ENCODE measurements at regions not wholly inside any gene's neighbourhood (a gene's known extent, or its start where the extent isn't known, plus 50 kb on each side); places are given as distances from the start of the nearest gene placed in this dataset.

DNA sequence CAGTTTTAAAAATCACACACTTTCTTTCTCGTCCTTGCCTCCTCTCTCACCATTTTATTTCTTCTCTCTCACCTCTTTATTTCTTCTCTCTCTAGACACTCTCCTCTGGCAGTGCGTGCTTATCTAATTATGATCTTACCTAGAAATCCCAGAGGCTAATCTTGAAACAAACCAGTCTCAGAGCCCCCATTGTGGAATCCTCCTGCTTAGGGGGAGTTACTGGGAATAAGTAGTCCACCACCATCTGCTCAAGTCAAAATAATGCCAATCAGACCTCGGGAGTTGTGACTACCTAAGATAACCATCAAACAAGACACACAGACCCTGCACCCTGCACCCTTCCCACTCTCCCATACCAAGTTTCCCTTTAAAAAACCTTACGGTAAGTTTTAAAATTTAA, 256.9 kb downstream of the POM121L12 start:
- no peak overlapping the region for H3K9ac ChIP-seq
- no peak overlapping the region for H3K4me3 ChIP-seq
- H3K27me3 ChIP-seq, result no peaks in the 10 kb centered on the region
- no peaks in the 10 kb centered on the region for H4K20me1 ChIP-seq
- H3K36me3 ChIP-seq, result no peaks in the 10 kb centered on the region
- H3K4me2 ChIP-seq, result no peak overlapping the region
- TF ChIP-seq Cebpa-rat (IDR thresholded peaks at IDR 0.05), result no peak
- H3K9me3 ChIP-seq (replicated peaks in 1 of 11), result no peaks in the 10 kb centered on the region; a peak in 1 of 22 replicates
- H3K4me1 ChIP-seq, result no peaks in the 10 kb centered on the region
- no peak overlapping the region for H3K27ac ChIP-seq

GRCh38 chr7:53302496-53303246, 267.2 kb downstream of the POM121L12 start:
- Histone ChIP-seq H3K9me3 (replicated peaks in 1 of 11) (no peaks in the 10 kb centered on the region), H3K4me1 (no peaks in the 10 kb centered on the region), H3K4me2 (no peak overlapping the region), H3K4me3 (no peak overlapping the region), H3K9ac (no peak overlapping the region), H3K27ac (no peak overlapping the region), H3K27me3 (no peaks in the 10 kb centered on the region), H4K20me1 (no peaks in the 10 kb centered on the region), H3K36me3 (no peaks in the 10 kb centered on the region)
- no peak for TF ChIP-seq Cebpa-rat (IDR thresholded peaks at IDR 0.05)

DNA sequence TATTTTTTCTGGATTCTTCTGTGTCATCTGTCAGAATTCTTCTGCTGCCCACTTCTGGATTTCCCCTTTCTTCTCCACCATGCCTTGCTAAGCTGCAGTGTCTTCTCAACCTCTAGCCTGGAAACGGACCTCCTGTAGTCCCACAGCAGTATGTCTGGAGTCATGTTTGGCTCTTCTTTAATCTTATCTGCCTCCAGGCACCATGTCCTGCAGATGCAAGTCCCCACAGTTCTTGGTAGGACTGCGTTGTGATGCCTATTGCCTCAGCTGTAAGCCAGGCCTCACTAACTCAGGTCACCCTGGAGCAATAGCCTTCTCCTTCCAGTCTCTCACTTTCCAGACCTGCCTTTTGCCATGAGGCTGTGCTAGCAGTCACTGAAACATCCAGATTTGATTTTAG, 268.3 kb downstream of the POM121L12 start:
- no peaks in the 10 kb centered on the region for H3K9me3 ChIP-seq (replicated peaks in 1 of 11)
- no peaks in the 10 kb centered on the region for H3K36me3 ChIP-seq
- H3K4me3 ChIP-seq, result no peak overlapping the region
- no peaks in the 10 kb centered on the region for H3K27me3 ChIP-seq
- no peak for TF ChIP-seq Cebpa-rat (IDR thresholded peaks at IDR 0.05)
- no peaks in the 10 kb centered on the region for H4K20me1 ChIP-seq
- no peak overlapping the region for H3K4me2 ChIP-seq
- no peak overlapping the region for H3K27ac ChIP-seq
- H3K4me1 ChIP-seq, result no peaks in the 10 kb centered on the region
- H3K9ac ChIP-seq, result no peak overlapping the region

DNA sequence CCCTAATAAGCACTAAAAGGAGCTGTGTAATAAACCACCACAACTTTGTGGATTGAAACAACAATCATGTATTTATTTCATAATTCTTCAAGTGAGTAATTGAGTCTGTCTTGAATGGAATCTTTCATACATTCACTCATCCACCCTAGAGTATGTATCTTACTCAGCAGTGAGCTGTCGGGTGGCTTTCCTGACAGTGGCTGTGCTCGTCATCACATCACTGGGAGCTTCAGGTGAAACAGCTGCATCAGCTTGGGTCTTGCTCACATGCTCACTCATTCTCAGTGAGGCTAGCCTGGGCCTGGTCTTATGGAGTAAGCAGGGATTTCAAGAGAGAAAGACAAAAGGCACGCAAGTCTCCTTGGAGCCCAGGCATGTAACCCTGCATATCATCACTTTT, 271.4 kb downstream of the POM121L12 start:
- H3K9ac ChIP-seq, result no peak overlapping the region
- no peaks in the 10 kb centered on the region for H3K27me3 ChIP-seq
- H3K4me1 ChIP-seq, result no peaks in the 10 kb centered on the region
- H3K27ac ChIP-seq, result no peak overlapping the region
- no peak overlapping the region for H3K4me3 ChIP-seq
- H3K9me3 ChIP-seq (replicated peaks in 1 of 11), result no peaks in the 10 kb centered on the region
- no peaks in the 10 kb centered on the region for H3K36me3 ChIP-seq
- TF ChIP-seq Cebpa-rat (IDR thresholded peaks at IDR 0.05), result no peak
- no peak overlapping the region for H3K4me2 ChIP-seq
- no peaks in the 10 kb centered on the region for H4K20me1 ChIP-seq

DNA sequence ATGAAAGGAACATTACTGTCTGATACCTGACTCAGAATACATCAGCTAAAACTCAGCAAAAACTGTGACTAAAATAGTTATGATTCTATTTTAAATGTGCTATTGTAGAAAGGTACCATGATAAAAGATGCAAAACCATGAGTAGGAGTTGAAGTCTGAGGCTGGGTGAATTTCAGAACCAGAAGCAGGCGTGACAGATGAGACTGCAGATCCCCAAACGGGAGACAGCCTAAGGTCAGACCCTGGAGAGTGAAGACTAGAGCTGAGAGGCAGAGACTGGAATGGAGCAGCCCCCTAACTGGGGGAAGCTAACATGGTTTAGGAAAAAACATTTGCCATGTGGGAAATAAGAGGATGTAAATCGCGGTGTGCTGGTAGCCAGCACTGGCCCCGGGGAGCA, 275.8 kb downstream of the POM121L12 start:
- no peak overlapping the region for H3K4me3 ChIP-seq
- no peaks in the 10 kb centered on the region for H3K4me1 ChIP-seq
- no peak for TF ChIP-seq Cebpa-rat (IDR thresholded peaks at IDR 0.05)
- H3K27me3 ChIP-seq, result no peaks in the 10 kb centered on the region
- no peak overlapping the region for H3K27ac ChIP-seq
- H3K4me2 ChIP-seq, result no peak overlapping the region
- no peak overlapping the region for H3K9ac ChIP-seq
- no peaks in the 10 kb centered on the region for H3K9me3 ChIP-seq (replicated peaks in 1 of 11)
- no peaks in the 10 kb centered on the region for H4K20me1 ChIP-seq
- no peaks in the 10 kb centered on the region for H3K36me3 ChIP-seq

- Histone ChIP-seq H3K4me2 (no peak overlapping the region), H3K9ac (no peak overlapping the region), H3K9me3 (replicated peaks in 1 of 11) (no peaks in the 10 kb centered on the region), H4K20me1 (no peaks in the 10 kb centered on the region), H3K27me3 (no peaks in the 10 kb centered on the region), H3K36me3 (no peaks in the 10 kb centered on the region), H3K4me1 (no peaks in the 10 kb centered on the region), H3K27ac (no peak overlapping the region), H3K4me3 (no peak overlapping the region)
- TF ChIP-seq Cebpa-rat (IDR thresholded peaks at IDR 0.05), result no peak
Observed at GRCh38 chr7:53315981-53316380, 280.5 kb downstream of the POM121L12 start.

GRCh38 chr7:53318566-53318965, 283.1 kb downstream of the POM121L12 start:
- Histone ChIP-seq H3K27me3 (no peaks in the 10 kb centered on the region), H3K4me2 (no peak overlapping the region), H3K9me3 (replicated peaks in 1 of 11) (peaks cover 0 to 7% (median 0%) of the 10 kb centered on the region in 11 experiments; a peak in 1 of 22 replicates), H4K20me1 (no peaks in the 10 kb centered on the region), H3K36me3 (no peaks in the 10 kb centered on the region), H3K4me1 (no peaks in the 10 kb centered on the region), H3K4me3 (no peak overlapping the region), H3K9ac (no peak overlapping the region), H3K27ac (no peak overlapping the region)
- TF ChIP-seq Cebpa-rat (IDR thresholded peaks at IDR 0.05), result no peak

- H4K20me1 ChIP-seq, result no peaks in the 10 kb centered on the region
- no peak overlapping the region for H3K9ac ChIP-seq
- no peak overlapping the region for H3K4me2 ChIP-seq
- no peak overlapping the region for H3K4me3 ChIP-seq
- no peak for TF ChIP-seq Cebpa-rat (IDR thresholded peaks at IDR 0.05)
- peaks cover 0 to 7% (median 0%) of the 10 kb centered on the region in 11 experiments; a peak in 1 of 22 replicates for H3K9me3 ChIP-seq (replicated peaks in 1 of 11)
- no peaks in the 10 kb centered on the region for H3K27me3 ChIP-seq
- no peaks in the 10 kb centered on the region for H3K4me1 ChIP-seq
- H3K36me3 ChIP-seq, result no peaks in the 10 kb centered on the region
- H3K27ac ChIP-seq, result no peak overlapping the region
Observed at GRCh38 chr7:53325061-53325460, 289.6 kb downstream of the POM121L12 start.

DNA sequence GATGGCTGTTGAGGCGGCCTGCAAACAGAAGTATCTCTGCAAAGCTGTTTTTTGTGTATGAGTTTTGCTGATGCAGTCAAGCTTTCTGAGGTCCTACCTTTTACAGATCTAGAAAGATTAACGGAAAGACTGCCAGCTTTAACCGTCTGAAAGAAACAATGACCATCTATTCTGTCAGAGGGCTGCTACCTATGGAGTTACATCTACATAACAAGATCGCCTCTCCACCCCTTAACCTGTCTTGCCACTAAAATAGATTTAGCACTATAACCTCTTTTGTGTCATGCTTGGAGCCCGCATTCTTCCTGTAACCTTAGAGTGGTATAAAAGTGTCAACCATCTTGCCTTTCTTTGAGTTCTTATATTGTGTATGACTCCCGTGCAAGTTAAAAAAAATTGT, 291.2 kb downstream of the POM121L12 start:
- Histone ChIP-seq H3K27me3 (no peaks in the 10 kb centered on the region), H3K4me3 (no peak overlapping the region), H3K36me3 (no peaks in the 10 kb centered on the region), H3K4me2 (no peak overlapping the region), H3K9me3 (replicated peaks in 1 of 11) (peaks cover 0 to 7% (median 0%) of the 10 kb centered on the region in 11 experiments; a peak in 1 of 22 replicates), H3K9ac (no peak overlapping the region), H3K27ac (no peak overlapping the region), H4K20me1 (no peaks in the 10 kb centered on the region), H3K4me1 (no peaks in the 10 kb centered on the region)
- TF ChIP-seq Cebpa-rat (IDR thresholded peaks at IDR 0.05), result no peak

GRCh38 chr7:53336105-53336668, 300.8 kb downstream of the POM121L12 start:
- Histone ChIP-seq H3K4me2 (no peak overlapping the region), H3K4me1 (no peaks in the 10 kb centered on the region), H3K9me3 (replicated peaks in 1 of 11) (peaks cover 11 to 23% (median 16%) of the 10 kb centered on the region in 11 experiments), H4K20me1 (no peaks in the 10 kb centered on the region), H3K9ac (no peak overlapping the region), H3K27me3 (no peaks in the 10 kb centered on the region), H3K27ac (no peak overlapping the region), H3K36me3 (no peaks in the 10 kb centered on the region), H3K4me3 (no peak overlapping the region)
- TF ChIP-seq Cebpa-rat (IDR thresholded peaks at IDR 0.05), result no peak

Measured in BLaER1 treated with 17β-estradiol and CSF1 and Interleukin-3, amounts not matched to agents 10 nM and 100 nM (cell line).